Activated B cell treated with CpG ODN at 0.5 μM for 24 hours (primary cell): ENCODE measurements at regions not wholly inside any gene's neighbourhood (a gene's known extent, or its start where the extent isn't known, plus 50 kb on each side); places are given as distances from the start of the nearest gene placed in this dataset.

ENCODE experiments used
- ATAC-seq: fragments of 200-7000 bp; cut with Tn5 transposase; one replicate; pipeline ENCODE4 v1.10.0; 2021; ENCODE audit warnings: low read depth, mild to moderate bottlenecking, moderate library complexity
- CTCF ChIA-PET: fragments of 350-600 bp; sonication (Branson Sonifier 250); formaldehyde crosslinking; loops from one replicate; lab custom pipeline; 2021; ENCODE audit warnings: antibody characterized with exemption; lab: Charles Lee
- POLR2A ChIA-PET: fragments of 350-600 bp; sonication (Branson Sonifier 250); formaldehyde crosslinking; loops from one replicate; lab custom pipeline; 2021; ENCODE audit warnings: antibody characterized with exemption; lab: Charles Lee
- DNase-seq: peaks from one replicate; pipeline ENCODE4 v3.0.0; 2022
- H3K27ac Mint-ChIP-seq: one replicate; pipeline ENCODE4 v1.8.0; 2020; ENCODE audit warnings: mixed read lengths
- H3K27me3 Mint-ChIP-seq: one replicate; pipeline ENCODE4 v1.8.0; 2021; ENCODE audit warnings: mixed read lengths
- H3K36me3 Mint-ChIP-seq: one replicate; pipeline ENCODE4 v1.8.0; 2021; ENCODE audit warnings: low read depth, mixed read lengths
- H3K4me1 Mint-ChIP-seq: one replicate; pipeline ENCODE4 v1.8.0; 2021; ENCODE audit warnings: mixed read lengths
- H3K4me3 Mint-ChIP-seq: one replicate; pipeline ENCODE4 v1.8.0; 2020; ENCODE audit warnings: mild to moderate bottlenecking, mixed read lengths
- H3K9me3 Mint-ChIP-seq: one replicate; pipeline ENCODE4 v1.8.0; 2020; ENCODE audit warnings: mixed read lengths
- intact Hi-C: fragments of 100-400 bp; cut with micrococcal nuclease; formaldehyde crosslinking; loops from one replicate; pipeline ENCODE4 v1.15.1; 2024
- TF ChIP-seq, protein P1 (sequence below): fragments of 200-600 bp; IDR thresholded peaks from one replicate; pipeline ENCODE4 v1.8.0; 2022; ENCODE audit warnings: antibody characterized with exemption, mild to moderate bottlenecking

GRCh38 chr3:187831125-187832051 is 86.1 kb upstream of the BCL6 start:
- POLR2A ChIA-PET: no interaction called here
- peaks cover 5% of the 10 kb centered on the region for H3K9me3 Mint-ChIP-seq
- no peak for ATAC-seq
- intact Hi-C loops: no loop called here
- no peaks in the 10 kb centered on the region for H3K27me3 Mint-ChIP-seq
- H3K4me3 Mint-ChIP-seq: no peak overlapping the region
- no peak overlapping the region for H3K27ac Mint-ChIP-seq
- H3K4me1 Mint-ChIP-seq: peaks cover 7% of the 10 kb centered on the region
- CTCF ChIA-PET: interaction anchor here (0.7 to 0.8 kb wide), 2 partner anchors 84 to 283 kb away, joined by 3 read pairs; no protein-coding TSS in a partner anchor
- DNase-seq: no peak
- TF ChIP-seq, protein P1, sequence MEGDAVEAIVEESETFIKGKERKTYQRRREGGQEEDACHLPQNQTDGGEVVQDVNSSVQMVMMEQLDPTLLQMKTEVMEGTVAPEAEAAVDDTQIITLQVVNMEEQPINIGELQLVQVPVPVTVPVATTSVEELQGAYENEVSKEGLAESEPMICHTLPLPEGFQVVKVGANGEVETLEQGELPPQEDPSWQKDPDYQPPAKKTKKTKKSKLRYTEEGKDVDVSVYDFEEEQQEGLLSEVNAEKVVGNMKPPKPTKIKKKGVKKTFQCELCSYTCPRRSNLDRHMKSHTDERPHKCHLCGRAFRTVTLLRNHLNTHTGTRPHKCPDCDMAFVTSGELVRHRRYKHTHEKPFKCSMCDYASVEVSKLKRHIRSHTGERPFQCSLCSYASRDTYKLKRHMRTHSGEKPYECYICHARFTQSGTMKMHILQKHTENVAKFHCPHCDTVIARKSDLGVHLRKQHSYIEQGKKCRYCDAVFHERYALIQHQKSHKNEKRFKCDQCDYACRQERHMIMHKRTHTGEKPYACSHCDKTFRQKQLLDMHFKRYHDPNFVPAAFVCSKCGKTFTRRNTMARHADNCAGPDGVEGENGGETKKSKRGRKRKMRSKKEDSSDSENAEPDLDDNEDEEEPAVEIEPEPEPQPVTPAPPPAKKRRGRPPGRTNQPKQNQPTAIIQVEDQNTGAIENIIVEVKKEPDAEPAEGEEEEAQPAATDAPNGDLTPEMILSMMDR: no peak
- no peaks in the 10 kb centered on the region for H3K36me3 Mint-ChIP-seq

GRCh38 chr3:187832202-187832601 is 86.9 kb upstream of the BCL6 start:
- Mint-ChIP-seq H3K4me1 (peaks cover 7% of the 10 kb centered on the region), H3K27ac (no peak overlapping the region), H3K4me3 (no peak overlapping the region), H3K27me3 (no peaks in the 10 kb centered on the region), H3K36me3 (no peaks in the 10 kb centered on the region), H3K9me3 (peaks cover 5% of the 10 kb centered on the region)
- no peak for DNase-seq
- ATAC-seq: no peak
- intact Hi-C loops: no loop called here
- ChIA-PET POLR2A (no interaction called here), CTCF (interaction anchor here (0.7 to 0.8 kb wide), 2 partner anchors 85 to 282 kb away, joined by 3 read pairs; no protein-coding TSS in a partner anchor)
- TF ChIP-seq, protein P1: no peak

- CTCF ChIA-PET: no interaction called here
- Mint-ChIP-seq H3K4me1 (peaks cover 7% of the 10 kb centered on the region), H3K4me3 (no peak overlapping the region), H3K27me3 (peaks cover 3% of the 10 kb centered on the region), H3K27ac (no peak overlapping the region), H3K36me3 (no peaks in the 10 kb centered on the region), H3K9me3 (peaks cover 5% of the 10 kb centered on the region)
- TF ChIP-seq, protein P1: no peak
- POLR2A ChIA-PET: no interaction called here
- ATAC-seq (no peak), DNase-seq (no peak)
- intact Hi-C loops: no loop called here
Measured at GRCh38 chr3:187833375-187833774, 88.1 kb upstream of the BCL6 start.

- Mint-ChIP-seq H3K4me3 (no peak overlapping the region), H3K4me1 (peaks cover 2% of the 10 kb centered on the region), H3K27me3 (peaks cover 6% of the 10 kb centered on the region), H3K9me3 (peaks cover 5% of the 10 kb centered on the region), H3K27ac (no peak overlapping the region), H3K36me3 (no peaks in the 10 kb centered on the region)
- ChIA-PET POLR2A (no interaction called here), CTCF (no interaction called here)
- DNase-seq: no peak
- TF ChIP-seq, protein P1: no peak
- intact Hi-C loops: no loop called here
- ATAC-seq: no peak
Measured at GRCh38 chr3:187833799-187834578, 88.7 kb upstream of the BCL6 start.
